Nucleus accumbens (tissue), 56 donors: ENCODE measurements at regions not wholly inside any gene's neighbourhood (a gene's known extent, or its start where the extent isn't known, plus 50 kb on each side); places are given as distances from the start of the nearest gene placed in this dataset.
"Not testable (repeated sequence)": the region's sequence is repeated elsewhere in the genome, so short reads cannot be mapped to it uniquely, and the experiment has no call there.

Source experiments
- DNase-seq, 56 donors: peaks; one replicate each; lab custom pipeline; 2025; lab: John Stamatoyannopoulos, UW

- no peak for DNase-seq
These were observed 463.7 kb upstream of the CFAP20DC start for GRCh38 chr3:59513570-59513969.

DNA sequence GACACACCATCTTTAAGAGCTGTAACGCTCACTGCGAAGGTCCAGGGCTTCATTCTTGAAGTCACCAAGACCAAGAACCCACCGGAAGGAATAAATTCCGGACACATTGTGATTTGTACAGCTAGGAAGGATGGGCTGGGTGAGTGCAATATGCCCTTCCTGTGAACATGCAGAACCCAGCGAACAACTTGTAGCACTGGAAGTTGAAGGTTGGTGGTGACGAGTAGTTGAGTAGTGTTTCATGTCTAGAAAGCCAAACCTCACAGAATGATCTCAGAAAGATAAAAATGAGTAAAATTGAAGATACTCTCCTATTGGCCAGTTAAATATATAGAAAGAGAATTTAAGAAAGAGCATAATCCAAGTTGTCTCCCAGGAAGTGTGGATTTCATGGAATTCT, 462.2 kb upstream of the CFAP20DC start:
- no peak for DNase-seq

DNA sequence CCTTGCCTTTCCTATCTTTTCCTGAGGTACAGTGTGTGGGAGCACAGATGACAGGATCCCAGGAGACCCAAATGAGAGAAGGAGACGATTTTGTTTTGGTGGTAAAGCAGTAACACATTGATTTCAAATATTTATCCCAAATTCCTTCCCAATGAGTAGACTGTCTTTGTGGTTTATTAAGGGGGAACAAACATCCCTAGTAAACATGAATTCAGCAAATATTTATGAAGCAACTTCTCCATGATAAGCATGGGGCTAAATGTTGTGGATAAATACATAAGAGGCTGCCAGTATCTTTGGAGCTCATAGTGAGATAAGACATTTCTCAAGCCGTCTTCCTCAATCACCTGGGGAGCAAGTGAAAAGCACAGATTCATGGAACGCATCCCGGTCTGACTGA, 460.8 kb upstream of the CFAP20DC start:
- DNase-seq = no peak

DNA sequence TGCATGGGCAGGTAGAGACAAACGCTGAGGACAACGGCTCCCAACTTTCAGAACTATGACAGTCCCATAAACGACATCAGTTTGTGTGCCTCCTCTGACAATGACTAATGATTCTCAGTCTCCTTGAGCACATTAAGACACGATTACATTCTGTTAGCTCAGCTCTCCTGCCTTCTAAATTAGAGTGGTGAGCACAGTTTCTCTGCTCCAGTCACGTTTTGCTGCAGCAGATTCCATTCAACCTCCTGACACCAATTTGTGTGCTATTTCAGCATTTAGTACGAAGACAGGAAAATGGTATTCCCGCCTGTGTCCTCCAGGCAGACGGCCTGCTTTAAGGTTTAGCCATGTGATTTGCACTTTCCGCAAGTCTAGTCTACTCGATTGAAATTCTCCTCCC, 458.4 kb upstream of the CFAP20DC start:
- no peak for DNase-seq

- no peak for DNase-seq
These were observed 456.4 kb upstream of the CFAP20DC start for GRCh38 chr3:59506191-59506590.

- DNase-seq = no peak
These were observed 453.6 kb upstream of the CFAP20DC start for GRCh38 chr3:59503441-59503840.

DNA sequence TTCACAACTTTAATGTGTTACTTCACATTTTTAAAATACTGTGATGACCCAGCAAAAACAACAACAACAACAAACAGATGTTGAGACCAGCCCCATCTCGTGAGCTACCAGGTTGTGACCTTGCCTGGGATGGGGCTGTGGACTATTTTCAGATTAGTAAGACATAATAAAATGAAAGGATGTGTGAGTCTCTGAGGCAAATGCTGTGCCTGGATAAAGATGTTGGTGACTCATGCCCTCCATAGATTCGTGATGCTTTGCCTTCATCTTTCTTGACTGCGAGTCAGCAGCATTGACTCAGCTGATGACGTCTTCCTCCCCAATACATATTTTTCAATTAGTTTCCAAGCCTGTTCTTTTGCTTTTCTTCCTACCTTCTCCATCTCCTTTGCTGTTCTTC, 453.0 kb upstream of the CFAP20DC start:
- DNase-seq = peak in 14 of 56 donors; percentile 0 to 60 (median 14)

DNA sequence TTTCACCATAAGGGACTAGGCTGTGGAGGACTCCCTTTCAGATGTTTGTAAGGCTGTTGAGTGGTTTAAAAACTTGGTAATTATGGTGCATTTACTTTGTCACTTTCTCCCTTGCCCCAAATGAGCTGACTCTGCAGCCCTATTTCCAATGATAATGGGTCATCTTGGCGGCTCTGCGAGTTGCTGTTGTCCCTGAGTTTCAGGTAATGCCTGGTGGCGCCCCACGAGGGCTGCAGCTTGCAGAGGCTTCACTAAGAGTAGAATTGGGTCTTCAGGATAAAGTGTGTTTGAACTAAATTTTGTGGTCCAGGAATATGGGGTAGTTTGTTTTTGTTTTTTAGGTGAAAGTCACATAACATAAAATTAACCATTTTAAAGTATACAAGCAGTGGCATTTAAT, 450.1 kb upstream of the CFAP20DC start:
- no peak for DNase-seq

DNA sequence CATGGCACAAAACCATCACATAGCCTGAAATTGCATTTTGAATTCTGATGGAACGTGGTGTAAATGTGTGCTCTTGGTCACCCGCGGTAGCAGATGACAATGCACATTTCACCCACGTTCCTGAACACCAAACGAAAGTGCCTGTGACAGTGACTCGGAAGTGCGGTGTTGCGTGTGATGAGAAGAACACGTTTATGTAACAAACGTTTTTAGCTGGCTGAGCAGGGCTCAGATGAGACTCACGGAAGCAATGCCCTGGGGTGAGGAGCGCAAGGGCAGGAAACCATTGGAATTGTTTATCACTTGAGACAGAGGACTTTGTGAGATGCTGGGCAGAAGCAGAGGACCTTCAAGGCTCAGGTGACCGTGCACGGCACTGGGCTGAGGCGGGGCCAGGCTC, 449.2 kb upstream of the CFAP20DC start:
- no peak for DNase-seq

- no peak for DNase-seq
These were observed 446.4 kb upstream of the CFAP20DC start for GRCh38 chr3:59496250-59496649.

DNA sequence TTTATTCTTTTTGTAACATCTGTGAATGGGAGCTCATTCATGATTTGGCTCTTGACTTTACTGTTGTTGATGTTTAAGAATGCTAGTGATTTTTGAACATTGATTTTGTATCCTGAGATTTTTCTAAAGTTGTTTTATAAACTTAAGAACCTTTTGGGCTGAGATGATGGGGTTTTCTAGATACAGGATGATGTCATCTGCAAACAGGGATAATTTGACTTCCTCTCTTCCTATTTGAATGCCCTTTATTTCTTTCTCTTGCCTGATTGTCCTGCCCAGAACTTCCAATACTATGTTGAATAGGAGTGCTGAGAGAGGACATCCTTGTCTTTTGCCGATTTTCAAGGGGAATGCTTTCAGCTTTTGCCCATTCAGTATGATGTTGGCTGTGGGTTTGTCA, 445.1 kb upstream of the CFAP20DC start:
- not testable (repeated sequence) for DNase-seq

DNA sequence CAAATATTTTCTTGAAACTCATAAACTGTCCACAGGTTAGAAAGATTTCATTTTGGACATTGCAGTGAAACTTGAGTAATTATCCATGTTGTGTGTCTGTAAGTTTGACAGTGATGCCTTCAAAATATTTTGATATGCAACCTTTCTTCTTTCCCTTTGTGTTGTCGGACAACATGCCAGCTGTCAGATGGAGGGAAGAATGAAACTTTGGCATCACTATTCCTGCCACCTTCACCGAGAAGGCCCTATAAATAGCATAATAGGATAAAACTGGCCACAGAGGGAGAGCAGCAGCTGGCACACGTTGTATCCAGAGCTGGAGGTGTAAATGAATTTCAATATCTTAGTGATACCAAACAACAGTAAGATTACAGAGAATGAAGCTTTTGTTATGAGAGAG, 436.7 kb upstream of the CFAP20DC start:
- DNase-seq = no peak

DNA sequence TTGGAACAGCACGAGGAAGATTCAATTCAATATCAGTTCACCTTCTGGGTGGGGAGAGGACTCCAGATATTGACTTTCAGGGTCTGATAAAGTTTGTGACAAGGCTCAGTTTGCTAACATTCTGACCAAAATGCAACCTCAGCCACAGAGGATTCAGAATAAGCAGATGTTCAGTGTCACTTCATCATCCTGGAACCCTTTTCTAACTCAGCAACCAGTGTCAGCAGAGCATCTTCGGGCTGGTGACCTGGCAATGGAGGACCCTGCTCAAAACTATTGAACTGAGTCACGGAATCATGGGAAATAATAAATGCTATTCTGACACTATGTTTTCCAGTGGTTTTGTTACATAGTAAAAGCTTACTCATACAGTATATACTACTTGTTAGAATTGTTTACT, 433.4 kb upstream of the CFAP20DC start:
- no peak for DNase-seq

- no peak for DNase-seq
These were observed 432.9 kb upstream of the CFAP20DC start for GRCh38 chr3:59482684-59483083.

DNA sequence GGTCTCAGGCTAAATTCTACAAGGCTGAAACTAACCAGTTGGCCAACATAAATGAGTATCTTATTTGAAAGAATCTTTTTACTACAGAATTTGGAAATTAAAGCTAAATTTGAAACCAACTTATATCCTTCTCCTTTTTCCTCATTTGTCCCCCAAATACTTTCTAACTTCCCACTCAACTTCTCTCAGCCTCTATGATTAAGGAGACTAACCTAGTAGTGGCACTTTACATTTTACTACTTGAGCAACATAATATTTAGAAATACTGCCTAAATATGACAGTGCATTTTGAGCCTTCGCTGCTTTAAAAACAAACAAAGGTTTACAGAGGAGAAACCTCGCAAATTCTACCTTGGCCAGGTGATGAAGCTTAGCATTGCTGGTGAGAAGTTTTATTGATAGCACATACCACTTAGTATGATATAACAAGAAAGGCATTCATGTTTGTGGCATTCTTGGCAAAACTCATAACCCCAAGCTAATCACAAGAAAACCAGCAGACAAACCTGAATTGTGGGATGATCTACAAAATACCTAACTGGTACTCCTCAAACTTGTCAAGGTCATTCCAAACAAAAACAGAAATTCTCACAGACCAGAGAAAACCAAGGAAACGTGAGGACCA, 432.1 kb upstream of the CFAP20DC start:
- no peak for DNase-seq

GRCh38 chr3:59480486-59480995, 430.7 kb upstream of the CFAP20DC start:
- DNase-seq = no peak

DNA sequence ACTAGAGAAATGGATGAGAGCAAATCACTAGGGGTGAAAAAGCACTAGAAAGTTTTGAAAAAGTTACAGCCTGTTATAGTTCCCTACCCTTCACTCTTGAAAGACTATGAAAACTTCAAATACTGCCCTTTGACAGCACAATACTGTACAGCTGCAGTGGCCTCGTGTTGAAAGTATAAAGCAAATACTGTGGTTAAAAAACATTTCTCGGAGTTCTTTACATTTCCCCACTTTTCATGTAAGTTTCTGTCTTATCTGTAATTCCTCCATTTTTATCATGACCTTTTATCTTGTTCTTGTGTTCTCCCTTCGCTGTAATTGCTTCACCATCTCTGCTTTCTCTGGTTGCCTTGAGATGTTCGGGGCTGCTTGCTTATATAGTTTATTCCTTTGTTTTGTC, 423.8 kb upstream of the CFAP20DC start:
- DNase-seq = no peak

GRCh38 chr3:59472541-59472940, 422.7 kb upstream of the CFAP20DC start:
- no peak for DNase-seq

DNA sequence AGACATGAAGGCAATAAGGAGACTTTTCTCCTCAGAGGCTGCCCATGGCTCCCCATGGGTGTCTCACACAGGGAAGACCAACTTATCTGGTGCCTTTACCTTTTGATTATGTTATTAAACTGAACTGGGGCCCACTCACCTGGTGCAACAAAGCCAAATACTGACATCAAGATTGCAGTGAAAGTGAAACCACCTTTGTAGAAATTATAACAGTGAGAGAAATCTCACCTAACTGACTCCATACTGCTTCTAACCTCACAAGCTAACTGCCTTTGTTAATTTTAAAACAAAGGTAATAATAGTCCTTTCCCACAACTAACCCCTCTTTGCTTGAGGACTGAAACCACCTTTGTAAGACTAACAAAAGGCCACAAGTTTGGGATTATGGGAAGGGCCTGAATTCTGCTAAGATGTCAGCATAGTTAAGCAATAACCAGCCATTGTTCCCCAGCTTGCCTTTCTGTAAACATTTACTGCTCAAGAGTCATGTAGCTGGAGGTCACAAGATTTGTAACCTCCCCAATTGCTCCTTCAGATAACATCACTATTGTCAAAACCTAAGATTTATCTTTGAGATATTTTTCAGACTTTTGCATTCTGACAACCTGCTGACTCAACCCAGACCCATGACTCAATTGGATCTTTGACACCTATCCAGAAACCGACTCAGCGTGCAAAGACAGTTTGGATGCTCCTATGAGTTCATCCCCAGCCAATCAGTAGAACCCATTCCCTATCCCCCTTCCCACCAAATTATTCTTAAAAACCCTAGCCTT, 420.3 kb upstream of the CFAP20DC start:
- no peak for DNase-seq

- no peak for DNase-seq
These were observed 417.7 kb upstream of the CFAP20DC start for GRCh38 chr3:59467476-59467875.

- no peak for DNase-seq
These were observed 414.4 kb upstream of the CFAP20DC start for GRCh38 chr3:59464187-59464586.

GRCh38 chr3:59463253-59463652, 413.4 kb upstream of the CFAP20DC start:
- DNase-seq = no peak
